ENCODE measurements at regions not wholly inside any gene's neighbourhood (a gene's known extent, or its start where the extent isn't known, plus 50 kb on each side); places are given as distances from the start of the nearest gene placed in this dataset.

DNA sequence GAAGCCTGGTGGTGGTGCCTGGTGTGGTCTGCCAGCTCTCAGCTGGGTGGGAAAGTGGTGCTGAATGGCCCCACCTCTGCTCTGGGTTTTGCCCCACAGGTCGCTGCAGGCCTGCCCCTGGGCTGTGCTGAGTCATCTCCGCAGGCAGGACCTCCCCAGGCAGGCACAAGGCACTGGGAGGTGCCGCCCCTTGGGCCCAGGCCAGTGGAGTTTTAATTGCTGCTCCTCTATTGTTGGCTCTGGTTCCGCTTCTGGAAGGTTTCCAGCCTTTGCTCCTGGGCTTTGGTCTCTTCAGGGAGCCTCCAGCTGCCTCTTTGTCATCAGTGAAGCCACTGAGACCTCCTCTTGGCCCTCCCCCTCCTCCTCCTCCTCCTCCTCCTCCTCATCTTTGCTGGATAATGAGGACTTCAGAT lies 180.3 kb upstream of the GRB10 start:
- H3K4me1 ChIP-seq (ENCODE audit: control insufficient read depth, insufficient read depth, low read length, unreplicated experiment) = peaks cover 14% of the 10 kb centered on the region
- H3K27ac ChIP-seq (ENCODE audit: low read depth, low read length) = no peak overlapping the region
- no peaks in the 10 kb centered on the region for H3K36me3 ChIP-seq (ENCODE audit: insufficient read depth, low read length)
- H3K27me3 ChIP-seq (ENCODE audit: insufficient read depth, low read length) = no peaks in the 10 kb centered on the region
- no peak overlapping the region for H2AFZ ChIP-seq (ENCODE audit: low read length, unreplicated experiment)
- H3K79me2 ChIP-seq (ENCODE audit: control insufficient read depth, insufficient read depth, low read length, unreplicated experiment) = no peaks in the 10 kb centered on the region
- H3K4me3 ChIP-seq (ENCODE audit: low read depth, low read length) = no peak overlapping the region

DNA sequence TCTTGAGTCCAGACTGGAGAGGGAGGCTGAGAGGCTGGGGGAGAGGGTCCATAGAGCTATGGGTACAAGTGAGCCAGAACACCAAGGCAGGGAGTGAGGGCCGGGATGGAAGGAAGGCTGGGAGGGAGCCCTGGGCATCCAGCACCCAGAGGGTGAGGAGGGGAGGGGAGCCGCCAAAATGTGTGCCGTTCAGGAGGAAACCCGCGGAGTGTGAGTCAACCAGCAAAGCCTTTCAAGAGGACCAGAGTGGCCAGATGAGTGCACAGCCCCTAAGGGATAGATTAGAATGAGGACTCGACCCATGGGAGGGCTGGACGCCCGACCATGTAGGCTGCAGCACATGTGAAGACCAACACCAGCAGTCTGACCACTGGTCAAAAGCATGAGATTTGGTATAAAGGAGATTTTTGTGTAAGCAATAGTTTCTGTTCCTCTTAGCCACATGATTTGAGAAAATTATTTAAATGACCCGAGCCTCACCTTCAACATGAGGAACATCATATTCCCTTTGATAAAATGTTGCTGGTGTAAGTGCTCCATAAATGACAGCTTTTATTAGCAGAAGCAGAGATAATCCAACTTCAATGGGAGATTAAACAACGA lies 179.7 kb upstream of the GRB10 start:
- no peak overlapping the region for H3K27ac ChIP-seq (ENCODE audit: low read depth, low read length)

DNA sequence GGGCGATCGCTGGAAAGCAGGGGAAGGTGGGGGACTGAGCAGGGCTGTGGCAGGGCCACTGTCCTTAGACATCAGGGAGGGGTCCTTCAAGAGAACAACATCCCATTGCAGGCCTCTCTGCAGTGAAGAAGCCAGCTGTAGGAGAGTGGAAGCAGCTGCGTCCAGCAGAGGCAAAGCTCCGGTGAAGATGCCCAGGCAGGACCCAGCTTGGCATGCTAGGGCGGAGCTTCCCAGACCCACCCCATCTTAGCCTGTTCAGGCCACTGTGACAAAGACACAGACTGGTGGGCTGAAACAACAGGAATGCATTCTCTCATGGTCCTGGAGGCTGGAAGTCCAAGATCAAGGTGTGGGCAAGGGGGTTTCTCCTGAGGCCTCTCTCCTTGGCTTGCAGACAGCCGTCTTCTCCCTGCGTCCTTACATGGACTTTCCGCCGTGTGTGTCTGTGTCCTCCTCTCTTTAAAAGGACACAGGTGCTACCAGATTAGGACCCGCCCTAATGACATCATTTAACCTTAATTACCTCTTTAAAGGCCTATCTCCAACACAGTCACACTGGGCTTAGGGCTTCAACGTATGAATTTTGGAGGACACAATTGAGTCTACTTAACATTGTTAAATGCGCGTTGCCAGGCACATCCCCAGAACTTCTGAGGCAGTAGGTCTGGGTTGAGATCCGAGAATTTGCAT lies 178.1 kb upstream of the GRB10 start:
- Histone ChIP-seq H3K4me1 (ENCODE audit: control insufficient read depth, insufficient read depth, low read length, unreplicated experiment) (peaks cover 14% of the 10 kb centered on the region), H2AFZ (ENCODE audit: low read length, unreplicated experiment) (no peak overlapping the region), H3K27ac (ENCODE audit: low read depth, low read length) (no peak overlapping the region), H3K36me3 (ENCODE audit: insufficient read depth, low read length) (no peaks in the 10 kb centered on the region), H3K79me2 (ENCODE audit: control insufficient read depth, insufficient read depth, low read length, unreplicated experiment) (no peaks in the 10 kb centered on the region), H3K4me3 (ENCODE audit: low read depth, low read length) (no peak overlapping the region), H3K27me3 (ENCODE audit: insufficient read depth, low read length) (no peaks in the 10 kb centered on the region)

More for the DNA sequence above, 179.7 kb upstream of the GRB10 start:
- Histone ChIP-seq H3K27me3 (ENCODE audit: insufficient read depth, low read length) (no peaks in the 10 kb centered on the region), H3K79me2 (ENCODE audit: control insufficient read depth, insufficient read depth, low read length, unreplicated experiment) (no peaks in the 10 kb centered on the region), H3K4me3 (ENCODE audit: low read depth, low read length) (no peak overlapping the region), H2AFZ (ENCODE audit: low read length, unreplicated experiment) (no peak overlapping the region), H3K4me1 (ENCODE audit: control insufficient read depth, insufficient read depth, low read length, unreplicated experiment) (peaks cover 14% of the 10 kb centered on the region), H3K36me3 (ENCODE audit: insufficient read depth, low read length) (no peaks in the 10 kb centered on the region)

DNA sequence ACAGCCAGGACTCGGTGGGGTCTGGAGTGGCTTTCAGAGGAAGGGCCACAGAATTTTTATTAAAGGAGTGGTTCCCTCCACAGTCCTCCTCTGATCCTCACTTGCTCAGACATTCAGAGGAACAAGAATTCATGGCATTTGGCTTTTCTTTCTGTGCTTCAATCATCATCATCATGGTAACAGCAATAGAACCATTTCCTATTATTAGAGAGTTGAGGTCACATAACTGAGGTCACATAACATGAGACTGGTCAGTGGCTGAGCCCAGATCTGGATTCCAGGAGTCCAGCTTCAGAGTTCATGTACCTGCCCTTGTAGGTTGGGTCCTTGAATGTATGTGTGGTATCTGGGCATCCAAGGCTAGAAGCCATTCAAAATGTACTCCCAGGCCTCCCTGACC lies 177.3 kb upstream of the GRB10 start:
- no peaks in the 10 kb centered on the region for H3K27me3 ChIP-seq (ENCODE audit: insufficient read depth, low read length)

DNA sequence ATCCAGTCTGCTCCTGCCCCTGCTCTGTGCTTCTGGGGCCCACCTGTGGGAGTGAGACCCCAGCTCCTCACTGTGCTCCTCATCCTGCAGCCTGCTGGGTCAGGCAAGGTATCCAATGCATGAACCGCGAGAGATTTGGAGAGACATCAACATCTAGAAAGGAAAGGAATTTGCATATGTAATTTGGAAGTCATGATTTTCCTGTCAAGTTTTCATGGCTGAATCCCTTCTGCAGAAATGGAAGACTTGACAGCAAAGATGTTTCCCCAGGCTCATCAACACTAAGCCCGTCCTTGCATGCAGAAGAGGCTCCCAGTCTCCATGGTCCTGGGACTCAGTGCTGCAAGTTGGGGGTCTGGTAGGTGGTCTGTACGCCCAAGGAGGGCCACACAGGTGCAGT lies 176.9 kb upstream of the GRB10 start:
- H3K4me3 ChIP-seq (ENCODE audit: low read depth, low read length) = no peak overlapping the region
- H3K4me1 ChIP-seq (ENCODE audit: control insufficient read depth, insufficient read depth, low read length, unreplicated experiment) = peaks cover 19% of the 10 kb centered on the region
- no peak overlapping the region for H3K27ac ChIP-seq (ENCODE audit: low read depth, low read length)
- H2AFZ ChIP-seq (ENCODE audit: low read length, unreplicated experiment) = no peak overlapping the region
- no peaks in the 10 kb centered on the region for H3K27me3 ChIP-seq (ENCODE audit: insufficient read depth, low read length)
- no peaks in the 10 kb centered on the region for H3K36me3 ChIP-seq (ENCODE audit: insufficient read depth, low read length)
- no peaks in the 10 kb centered on the region for H3K79me2 ChIP-seq (ENCODE audit: control insufficient read depth, insufficient read depth, low read length, unreplicated experiment)

More for the DNA sequence above, 177.3 kb upstream of the GRB10 start:
- no peaks in the 10 kb centered on the region for H3K36me3 ChIP-seq (ENCODE audit: insufficient read depth, low read length)
- H3K27ac ChIP-seq (ENCODE audit: low read depth, low read length) = no peak overlapping the region
- no peaks in the 10 kb centered on the region for H3K79me2 ChIP-seq (ENCODE audit: control insufficient read depth, insufficient read depth, low read length, unreplicated experiment)
- no peak overlapping the region for H2AFZ ChIP-seq (ENCODE audit: low read length, unreplicated experiment)
- peaks cover 15% of the 10 kb centered on the region for H3K4me1 ChIP-seq (ENCODE audit: control insufficient read depth, insufficient read depth, low read length, unreplicated experiment)
- no peak overlapping the region for H3K4me3 ChIP-seq (ENCODE audit: low read depth, low read length)

DNA sequence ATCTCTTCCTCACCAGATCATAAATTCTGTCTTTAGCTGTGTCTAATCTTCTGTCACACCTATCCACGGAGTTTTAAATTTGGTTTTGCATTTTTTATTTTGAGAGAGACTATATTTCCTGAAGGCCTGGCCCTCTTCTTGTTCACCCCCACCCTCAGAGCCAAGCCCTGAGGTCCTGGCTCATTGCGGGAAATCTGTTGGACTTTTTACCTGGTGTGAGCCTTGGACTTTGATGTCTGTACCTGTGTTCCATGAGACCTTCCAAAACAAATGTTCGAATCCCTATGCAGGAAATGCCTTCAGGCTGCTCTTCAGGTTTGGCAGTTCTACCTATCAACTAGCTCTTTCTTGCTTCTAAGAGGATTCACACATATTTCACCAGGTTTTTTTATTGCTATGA lies 175.2 kb upstream of the GRB10 start:
- Histone ChIP-seq H2AFZ (ENCODE audit: low read length, unreplicated experiment) (no peak overlapping the region), H3K79me2 (ENCODE audit: control insufficient read depth, insufficient read depth, low read length, unreplicated experiment) (no peaks in the 10 kb centered on the region), H3K4me3 (ENCODE audit: low read depth, low read length) (no peak overlapping the region), H3K36me3 (ENCODE audit: insufficient read depth, low read length) (no peaks in the 10 kb centered on the region), H3K27ac (ENCODE audit: low read depth, low read length) (no peak overlapping the region), H3K4me1 (ENCODE audit: control insufficient read depth, insufficient read depth, low read length, unreplicated experiment) (peaks cover 31% of the 10 kb centered on the region), H3K27me3 (ENCODE audit: insufficient read depth, low read length) (no peaks in the 10 kb centered on the region)

DNA sequence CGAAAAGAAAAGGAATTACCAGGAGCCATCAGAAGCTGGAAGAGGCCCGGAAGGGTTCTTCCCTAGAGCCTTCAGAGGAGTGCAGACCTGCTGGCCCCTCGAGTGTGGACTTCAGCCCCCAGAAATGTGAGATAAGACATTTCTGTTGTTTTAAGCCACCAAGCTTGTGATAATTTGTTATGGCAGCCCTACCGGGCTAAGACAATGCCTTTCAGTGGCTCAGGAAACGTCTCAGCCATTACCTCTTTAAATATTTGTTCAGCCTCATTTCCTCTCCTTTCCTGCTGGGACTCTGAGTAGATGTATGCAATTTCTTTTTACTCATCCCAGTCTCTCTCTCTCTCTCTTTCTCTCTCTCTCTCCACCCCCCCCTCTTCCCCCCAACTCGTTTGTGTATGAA lies 174.7 kb upstream of the GRB10 start:
- Histone ChIP-seq H3K79me2 (ENCODE audit: control insufficient read depth, insufficient read depth, low read length, unreplicated experiment) (no peaks in the 10 kb centered on the region), H3K36me3 (ENCODE audit: insufficient read depth, low read length) (no peaks in the 10 kb centered on the region), H3K4me3 (ENCODE audit: low read depth, low read length) (no peak overlapping the region), H2AFZ (ENCODE audit: low read length, unreplicated experiment) (no peak overlapping the region), H3K27ac (ENCODE audit: low read depth, low read length) (no peak overlapping the region), H3K4me1 (ENCODE audit: control insufficient read depth, insufficient read depth, low read length, unreplicated experiment) (peaks cover 27% of the 10 kb centered on the region), H3K27me3 (ENCODE audit: insufficient read depth, low read length) (no peaks in the 10 kb centered on the region)

DNA sequence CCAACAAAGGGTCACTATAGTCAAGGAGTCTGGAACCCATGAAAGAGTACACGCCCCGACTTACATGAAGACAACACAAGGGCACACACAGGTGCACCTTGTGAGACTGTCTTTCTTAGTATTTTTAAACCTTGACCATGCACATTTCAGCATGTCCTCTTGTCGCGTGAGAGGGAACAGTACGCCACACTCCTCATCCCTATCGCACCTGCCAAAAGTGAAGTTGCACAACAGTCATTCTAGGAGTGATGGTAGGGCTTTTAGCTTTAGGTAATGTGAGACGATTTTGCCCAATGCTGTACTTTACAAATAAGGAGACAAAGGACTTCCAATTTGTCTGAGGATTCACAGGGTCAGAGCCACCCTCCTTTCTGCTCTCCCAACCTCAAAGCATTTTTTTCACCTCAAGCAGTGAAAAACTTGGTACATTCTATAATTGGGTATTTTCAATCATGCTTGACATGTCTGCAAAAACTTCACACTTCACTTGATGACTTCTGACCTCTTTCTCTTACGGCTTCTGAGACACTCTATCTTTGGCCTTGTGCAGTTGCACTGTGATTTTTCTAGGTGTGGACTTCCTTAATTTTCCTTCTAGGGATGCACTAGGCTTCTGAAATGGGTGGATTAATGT lies 173.9 kb upstream of the GRB10 start:
- Histone ChIP-seq H2AFZ (ENCODE audit: low read length, unreplicated experiment) (no peak overlapping the region), H3K4me3 (ENCODE audit: low read depth, low read length) (no peak overlapping the region), H3K4me1 (ENCODE audit: control insufficient read depth, insufficient read depth, low read length, unreplicated experiment) (peaks cover 24% of the 10 kb centered on the region), H3K27ac (ENCODE audit: low read depth, low read length) (no peak overlapping the region), H3K79me2 (ENCODE audit: control insufficient read depth, insufficient read depth, low read length, unreplicated experiment) (no peaks in the 10 kb centered on the region), H3K27me3 (ENCODE audit: insufficient read depth, low read length) (no peaks in the 10 kb centered on the region), H3K36me3 (ENCODE audit: insufficient read depth, low read length) (no peaks in the 10 kb centered on the region)

DNA sequence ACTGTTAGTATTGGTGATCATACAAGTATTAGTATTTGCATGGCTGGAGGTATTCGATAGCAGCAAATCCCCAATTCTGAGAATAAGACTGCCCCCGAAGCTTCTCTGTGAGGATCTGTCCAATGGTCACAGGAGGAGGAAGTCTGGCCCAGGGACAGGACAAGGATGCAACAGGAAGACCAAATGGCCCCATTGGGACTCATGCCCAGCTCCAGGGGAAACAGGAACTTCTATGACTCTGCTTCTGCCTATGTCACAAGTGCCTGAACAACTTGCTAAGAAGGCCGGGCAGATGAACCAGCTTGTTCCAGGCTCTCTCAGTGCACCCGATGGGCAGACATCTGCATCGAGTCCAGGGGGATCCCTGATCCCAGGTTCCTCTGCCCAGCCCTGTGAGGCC lies 172.0 kb upstream of the GRB10 start:
- Histone ChIP-seq H3K27me3 (ENCODE audit: insufficient read depth, low read length) (no peaks in the 10 kb centered on the region), H3K4me1 (ENCODE audit: control insufficient read depth, insufficient read depth, low read length, unreplicated experiment) (peaks cover 24% of the 10 kb centered on the region), H2AFZ (ENCODE audit: low read length, unreplicated experiment) (no peak overlapping the region), H3K4me3 (ENCODE audit: low read depth, low read length) (no peak overlapping the region), H3K79me2 (ENCODE audit: control insufficient read depth, insufficient read depth, low read length, unreplicated experiment) (no peaks in the 10 kb centered on the region), H3K36me3 (ENCODE audit: insufficient read depth, low read length) (0 out of 2 replicates have a peak, but pooled peaks cover 4% of the 10 kb centered on the region), H3K27ac (ENCODE audit: low read depth, low read length) (peak overlapping the region; percentile 51; the same call in 1 of the 2 replicates)

DNA sequence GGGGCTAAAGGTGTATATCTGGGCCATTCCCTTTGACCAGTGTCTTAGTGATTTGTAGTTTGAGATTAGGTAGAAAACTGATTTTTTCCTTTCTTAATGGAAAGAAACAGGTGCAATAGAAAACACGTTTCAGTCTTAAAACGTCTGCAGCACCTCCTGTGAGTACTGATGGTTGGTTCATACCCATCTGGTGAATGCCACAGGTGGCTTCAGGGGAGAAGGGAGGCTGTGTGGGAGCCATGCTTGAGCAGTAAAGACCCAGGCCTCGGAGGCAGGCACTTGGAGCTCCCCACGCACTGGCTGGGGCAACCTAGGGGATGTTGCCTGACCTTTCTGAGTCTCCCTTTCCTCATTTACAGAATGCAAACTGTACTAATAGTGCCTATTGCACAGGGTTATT lies 171.5 kb upstream of the GRB10 start:
- 0 out of 2 replicates have a peak, but pooled peaks cover 5% of the 10 kb centered on the region for H3K36me3 ChIP-seq (ENCODE audit: insufficient read depth, low read length)
- H3K27ac ChIP-seq (ENCODE audit: low read depth, low read length) = peak overlapping the region; percentile 51
- peaks cover 24% of the 10 kb centered on the region for H3K4me1 ChIP-seq (ENCODE audit: control insufficient read depth, insufficient read depth, low read length, unreplicated experiment)
- H2AFZ ChIP-seq (ENCODE audit: low read length, unreplicated experiment) = no peak overlapping the region
- H3K27me3 ChIP-seq (ENCODE audit: insufficient read depth, low read length) = no peaks in the 10 kb centered on the region
- no peaks in the 10 kb centered on the region for H3K79me2 ChIP-seq (ENCODE audit: control insufficient read depth, insufficient read depth, low read length, unreplicated experiment)
- H3K4me3 ChIP-seq (ENCODE audit: low read depth, low read length) = no peak overlapping the region

DNA sequence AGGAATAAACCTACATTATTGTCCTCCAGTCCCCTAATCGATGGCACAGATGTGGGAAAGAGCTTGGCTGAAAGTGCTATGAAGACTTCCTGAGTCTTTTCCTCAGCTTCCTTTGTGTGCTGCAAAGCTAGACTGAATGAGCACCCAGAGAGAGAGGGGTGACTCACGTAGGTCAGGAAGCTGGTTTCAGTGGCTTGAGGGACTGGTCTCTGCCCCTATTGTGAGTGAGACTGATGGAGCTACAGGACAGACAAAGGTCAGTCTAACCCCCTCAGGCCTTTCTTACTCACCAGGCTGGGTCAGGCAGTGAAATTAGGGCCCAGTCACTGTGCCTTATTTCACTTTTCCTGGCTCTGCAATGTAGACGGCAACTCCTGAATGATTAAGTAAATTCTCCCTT lies 171.1 kb upstream of the GRB10 start:
- no peak overlapping the region for H3K4me3 ChIP-seq (ENCODE audit: low read depth, low read length)
- H2AFZ ChIP-seq (ENCODE audit: low read length, unreplicated experiment) = peak overlapping the region; percentile 50
- peak overlapping the region; percentile 51; the same call in 1 of the 2 replicates for H3K27ac ChIP-seq (ENCODE audit: low read depth, low read length)
- H3K27me3 ChIP-seq (ENCODE audit: insufficient read depth, low read length) = no peaks in the 10 kb centered on the region
- no peaks in the 10 kb centered on the region for H3K79me2 ChIP-seq (ENCODE audit: control insufficient read depth, insufficient read depth, low read length, unreplicated experiment)
- H3K36me3 ChIP-seq (ENCODE audit: insufficient read depth, low read length) = 0 out of 2 replicates have a peak, but pooled peaks cover 5% of the 10 kb centered on the region
- H3K4me1 ChIP-seq (ENCODE audit: control insufficient read depth, insufficient read depth, low read length, unreplicated experiment) = peaks cover 24% of the 10 kb centered on the region

All from ACC112 (cell line).